ENCODE measurements at regions not wholly inside any gene's neighbourhood (a gene's known extent, or its start where the extent isn't known, plus 50 kb on each side); places are given as distances from the start of the nearest gene placed in this dataset.

- Histone ChIP-seq H3K9me3 (replicated peaks in 1 of 2; ENCODE audit: control insufficient read depth in 2 of 2, insufficient read depth in 1 of 2, low read depth in 1 of 2, low read length in 2 of 2) (peaks cover 0 to 5% of the 10 kb centered on the region in 2 donors), H2BK120ac (ENCODE audit: low read depth, low read length) (no peak overlapping the region), H3K4me1 (ENCODE audit: control insufficient read depth in 2 of 2, insufficient read depth in 1 of 2, low read depth in 1 of 2, low read length in 2 of 2) (no peaks in the 10 kb centered on the region), H2BK15ac (ENCODE audit: low read length) (no peak overlapping the region), H3K23ac (ENCODE audit: low read depth, low read length, poor library complexity) (no peak overlapping the region), H3K27ac (replicated peaks; ENCODE audit: low read length) (no peak overlapping the region), H2AFZ (ENCODE audit: low read length) (no peak overlapping the region), H3K4me3 (ENCODE audit: low read length in 2 of 2) (no peak overlapping the region), H3K4ac (ENCODE audit: low read length) (no peak overlapping the region), H3K79me1 (ENCODE audit: low read depth, low read length) (no peaks in the 10 kb centered on the region), H2AK5ac (ENCODE audit: low read depth, low read length) (no peak overlapping the region), H4K8ac (ENCODE audit: low read depth, low read length) (no peak overlapping the region), H2BK5ac (ENCODE audit: low read length) (no peak overlapping the region), H2BK12ac (ENCODE audit: low read length) (no peak overlapping the region), H3K9ac (ENCODE audit: low read depth, low read length, poor library complexity) (no peak overlapping the region), H4K91ac (ENCODE audit: low read depth, low read length, poor library complexity) (no peak overlapping the region), H3K27me3 (ENCODE audit: control insufficient read depth in 3 of 3, insufficient read depth in 3 of 3, low read depth in 1 of 3, low read length in 3 of 3) (no peaks in the 10 kb centered on the region), H3K18ac (ENCODE audit: low read length) (no peak overlapping the region), H3K36me3 (replicated peaks in 1 of 2; ENCODE audit: control insufficient read depth in 2 of 2, insufficient read depth in 2 of 2, low read length in 2 of 2) (no peaks in the 10 kb centered on the region), H3K4me2 (ENCODE audit: insufficient read depth, low read length, poor library complexity, severe bottlenecking) (no peak overlapping the region), H3K14ac (ENCODE audit: low read length) (no peak overlapping the region)
- no CpG with 5 or more reads among the region's 1 CpG for WGBS, 2 donors (ENCODE audit: extremely low coverage in 2 of 2, insufficient read length in 2 of 2, insufficient replicate concordance in 1 of 2)
- no peak for DNase-seq (ENCODE audit: low spot score)
Measured at GRCh38 chr1:94729267-94729666, 90.9 kb upstream of the SLC44A3 start.

GRCh38 chr1:94727846-94728715 lies 92.1 kb upstream of the SLC44A3 start:
- Histone ChIP-seq H4K8ac (ENCODE audit: low read depth, low read length) (no peak overlapping the region), H3K27ac (replicated peaks; ENCODE audit: low read length) (no peak overlapping the region), H2BK12ac (ENCODE audit: low read length) (no peak overlapping the region), H2BK15ac (ENCODE audit: low read length) (no peak overlapping the region), H3K9me3 (replicated peaks in 1 of 2; ENCODE audit: control insufficient read depth in 2 of 2, insufficient read depth in 1 of 2, low read depth in 1 of 2, low read length in 2 of 2) (peaks cover 0 to 5% of the 10 kb centered on the region in 2 donors), H3K79me1 (ENCODE audit: low read depth, low read length) (no peaks in the 10 kb centered on the region), H3K14ac (ENCODE audit: low read length) (no peak overlapping the region), H3K4me3 (ENCODE audit: low read length in 2 of 2) (no peak overlapping the region), H2AK5ac (ENCODE audit: low read depth, low read length) (no peak overlapping the region), H3K23ac (ENCODE audit: low read depth, low read length, poor library complexity) (no peak overlapping the region), H3K27me3 (ENCODE audit: control insufficient read depth in 3 of 3, insufficient read depth in 3 of 3, low read depth in 1 of 3, low read length in 3 of 3) (no peaks in the 10 kb centered on the region), H2BK5ac (ENCODE audit: low read length) (no peak overlapping the region), H2AFZ (ENCODE audit: low read length) (no peak overlapping the region), H3K18ac (ENCODE audit: low read length) (no peak overlapping the region), H3K4ac (ENCODE audit: low read length) (no peak overlapping the region), H3K4me1 (ENCODE audit: control insufficient read depth in 2 of 2, insufficient read depth in 1 of 2, low read depth in 1 of 2, low read length in 2 of 2) (peaks cover 0 to 3% of the 10 kb centered on the region in 2 donors), H2BK120ac (ENCODE audit: low read depth, low read length) (no peak overlapping the region), H4K91ac (ENCODE audit: low read depth, low read length, poor library complexity) (no peak overlapping the region), H3K36me3 (replicated peaks in 1 of 2; ENCODE audit: control insufficient read depth in 2 of 2, insufficient read depth in 2 of 2, low read length in 2 of 2) (no peaks in the 10 kb centered on the region), H3K9ac (ENCODE audit: low read depth, low read length, poor library complexity) (no peak overlapping the region), H3K4me2 (ENCODE audit: insufficient read depth, low read length, poor library complexity, severe bottlenecking) (no peak overlapping the region)
- no peak for DNase-seq (ENCODE audit: low spot score)
- no CpG with 5 or more reads among the region's 7 CpGs for whole genome bisulfite sequencing, 2 donors (ENCODE audit: extremely low coverage in 2 of 2, insufficient read length in 2 of 2, insufficient replicate concordance in 1 of 2)

GRCh38 chr1:94726981-94727685 lies 93.0 kb upstream of the SLC44A3 start:
- Histone ChIP-seq H3K4me2 (ENCODE audit: insufficient read depth, low read length, poor library complexity, severe bottlenecking) (no peak overlapping the region), H2BK12ac (ENCODE audit: low read length) (no peak overlapping the region), H3K4me1 (ENCODE audit: control insufficient read depth in 2 of 2, insufficient read depth in 1 of 2, low read depth in 1 of 2, low read length in 2 of 2) (peaks cover 0 to 5% of the 10 kb centered on the region in 2 donors), H2AK5ac (ENCODE audit: low read depth, low read length) (no peak overlapping the region), H3K23ac (ENCODE audit: low read depth, low read length, poor library complexity) (no peak overlapping the region), H3K14ac (ENCODE audit: low read length) (no peak overlapping the region), H2BK15ac (ENCODE audit: low read length) (no peak overlapping the region), H4K8ac (ENCODE audit: low read depth, low read length) (no peak overlapping the region), H2BK120ac (ENCODE audit: low read depth, low read length) (no peak overlapping the region), H3K18ac (ENCODE audit: low read length) (no peak overlapping the region), H3K27me3 (ENCODE audit: control insufficient read depth in 3 of 3, insufficient read depth in 3 of 3, low read depth in 1 of 3, low read length in 3 of 3) (no peaks in the 10 kb centered on the region), H3K9ac (ENCODE audit: low read depth, low read length, poor library complexity) (no peak overlapping the region), H3K36me3 (replicated peaks in 1 of 2; ENCODE audit: control insufficient read depth in 2 of 2, insufficient read depth in 2 of 2, low read length in 2 of 2) (no peaks in the 10 kb centered on the region), H3K27ac (replicated peaks; ENCODE audit: low read length) (no peak overlapping the region), H2AFZ (ENCODE audit: low read length) (no peak overlapping the region), H3K79me1 (ENCODE audit: low read depth, low read length) (no peaks in the 10 kb centered on the region), H4K91ac (ENCODE audit: low read depth, low read length, poor library complexity) (no peak overlapping the region), H3K4me3 (ENCODE audit: low read length in 2 of 2) (no peak overlapping the region), H2BK5ac (ENCODE audit: low read length) (no peak overlapping the region), H3K9me3 (replicated peaks in 1 of 2; ENCODE audit: control insufficient read depth in 2 of 2, insufficient read depth in 1 of 2, low read depth in 1 of 2, low read length in 2 of 2) (peaks cover 0 to 5% of the 10 kb centered on the region in 2 donors), H3K4ac (ENCODE audit: low read length) (no peak overlapping the region)
- no peak for DNase-seq (ENCODE audit: low spot score)
- WGBS, 2 donors (ENCODE audit: extremely low coverage in 2 of 2, insufficient read length in 2 of 2, insufficient replicate concordance in 1 of 2), result no CpG with 5 or more reads among the region's 6 CpGs

DNA sequence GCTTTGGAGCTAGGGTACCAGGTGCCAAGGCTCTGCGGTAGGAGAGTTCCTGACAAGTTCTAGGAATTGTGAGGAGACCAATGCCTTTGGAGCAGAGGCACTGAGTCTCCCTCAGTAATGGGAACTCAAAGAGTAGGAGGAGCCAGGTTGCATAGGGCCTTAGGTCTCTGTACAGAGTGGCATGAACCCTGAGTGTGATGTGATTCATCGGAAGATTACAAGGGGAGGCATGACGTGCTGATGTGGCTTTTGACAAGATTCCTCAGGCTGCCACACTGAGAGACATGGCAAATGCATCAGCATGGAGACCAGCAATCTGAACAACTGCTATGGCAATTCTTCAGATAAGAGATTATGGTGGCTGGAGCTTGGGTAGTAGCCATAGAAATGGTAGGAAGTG lies 94.6 kb upstream of the SLC44A3 start:
- H2AFZ ChIP-seq (ENCODE audit: low read length), result no peak overlapping the region
- H4K8ac ChIP-seq (ENCODE audit: low read depth, low read length), result no peak overlapping the region
- no peak overlapping the region for H3K4me2 ChIP-seq (ENCODE audit: insufficient read depth, low read length, poor library complexity, severe bottlenecking)
- no peak overlapping the region for H3K4me3 ChIP-seq (ENCODE audit: low read length in 2 of 2)
- H3K27me3 ChIP-seq (ENCODE audit: control insufficient read depth in 3 of 3, insufficient read depth in 3 of 3, low read depth in 1 of 3, low read length in 3 of 3), result no peaks in the 10 kb centered on the region
- no peak overlapping the region for H2AK5ac ChIP-seq (ENCODE audit: low read depth, low read length)
- H2BK120ac ChIP-seq (ENCODE audit: low read depth, low read length), result no peak overlapping the region
- no CpG with 5 or more reads among the region's 3 CpGs for WGBS, 2 donors (ENCODE audit: extremely low coverage in 2 of 2, insufficient read length in 2 of 2, insufficient replicate concordance in 1 of 2)
- DNase-seq (ENCODE audit: low spot score), result no peak
- H3K4me1 ChIP-seq (ENCODE audit: control insufficient read depth in 2 of 2, insufficient read depth in 1 of 2, low read depth in 1 of 2, low read length in 2 of 2), result peaks cover 0 to 5% of the 10 kb centered on the region in 2 donors
- no peak overlapping the region for H3K4ac ChIP-seq (ENCODE audit: low read length)
- no peak overlapping the region for H2BK15ac ChIP-seq (ENCODE audit: low read length)
- H3K18ac ChIP-seq (ENCODE audit: low read length), result no peak overlapping the region
- H3K27ac ChIP-seq (replicated peaks; ENCODE audit: low read length), result no peak overlapping the region
- H3K9ac ChIP-seq (ENCODE audit: low read depth, low read length, poor library complexity), result no peak overlapping the region
- peaks cover 0 to 5% of the 10 kb centered on the region in 2 donors for H3K9me3 ChIP-seq (replicated peaks in 1 of 2; ENCODE audit: control insufficient read depth in 2 of 2, insufficient read depth in 1 of 2, low read depth in 1 of 2, low read length in 2 of 2)
- H3K36me3 ChIP-seq (replicated peaks in 1 of 2; ENCODE audit: control insufficient read depth in 2 of 2, insufficient read depth in 2 of 2, low read length in 2 of 2), result no peaks in the 10 kb centered on the region
- H3K79me1 ChIP-seq (ENCODE audit: low read depth, low read length), result no peaks in the 10 kb centered on the region
- H2BK12ac ChIP-seq (ENCODE audit: low read length), result no peak overlapping the region
- no peak overlapping the region for H3K14ac ChIP-seq (ENCODE audit: low read length)
- no peak overlapping the region for H4K91ac ChIP-seq (ENCODE audit: low read depth, low read length, poor library complexity)
- no peak overlapping the region for H2BK5ac ChIP-seq (ENCODE audit: low read length)
- no peak overlapping the region for H3K23ac ChIP-seq (ENCODE audit: low read depth, low read length, poor library complexity)

Measured in neuronal stem cell (in vitro differentiated cells).